ENCODE measurements at regions not wholly inside any gene's neighbourhood (a gene's known extent, or its start where the extent isn't known, plus 50 kb on each side); places are given as distances from the start of the nearest gene placed in this dataset.

- TF ChIP-seq, protein P1, sequence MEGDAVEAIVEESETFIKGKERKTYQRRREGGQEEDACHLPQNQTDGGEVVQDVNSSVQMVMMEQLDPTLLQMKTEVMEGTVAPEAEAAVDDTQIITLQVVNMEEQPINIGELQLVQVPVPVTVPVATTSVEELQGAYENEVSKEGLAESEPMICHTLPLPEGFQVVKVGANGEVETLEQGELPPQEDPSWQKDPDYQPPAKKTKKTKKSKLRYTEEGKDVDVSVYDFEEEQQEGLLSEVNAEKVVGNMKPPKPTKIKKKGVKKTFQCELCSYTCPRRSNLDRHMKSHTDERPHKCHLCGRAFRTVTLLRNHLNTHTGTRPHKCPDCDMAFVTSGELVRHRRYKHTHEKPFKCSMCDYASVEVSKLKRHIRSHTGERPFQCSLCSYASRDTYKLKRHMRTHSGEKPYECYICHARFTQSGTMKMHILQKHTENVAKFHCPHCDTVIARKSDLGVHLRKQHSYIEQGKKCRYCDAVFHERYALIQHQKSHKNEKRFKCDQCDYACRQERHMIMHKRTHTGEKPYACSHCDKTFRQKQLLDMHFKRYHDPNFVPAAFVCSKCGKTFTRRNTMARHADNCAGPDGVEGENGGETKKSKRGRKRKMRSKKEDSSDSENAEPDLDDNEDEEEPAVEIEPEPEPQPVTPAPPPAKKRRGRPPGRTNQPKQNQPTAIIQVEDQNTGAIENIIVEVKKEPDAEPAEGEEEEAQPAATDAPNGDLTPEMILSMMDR (IDR thresholded peaks at IDR 0.05) = no peak
- TF ChIP-seq POLR2A (IDR thresholded peaks at IDR 0.05) = no peak
- no peak for TF ChIP-seq POLR2AphosphoS5 (IDR thresholded peaks at IDR 0.05)
Observed at GRCh38 chr22:48553694-48554308, 1273.9 kb downstream of the BRD1 start.
